Testis (tissue), 2 donors: ENCODE measurements at regions not wholly inside any gene's neighbourhood (a gene's known extent, or its start where the extent isn't known, plus 50 kb on each side); places are given as distances from the start of the nearest gene placed in this dataset.

ENCODE experiments used
- CTCF ChIP-seq, 3 experiments: fragments of 450-650 bp in 2 of 3; fragments of 200-600 bp in 1 of 3; sonication (generic) in 1 of 3; IDR thresholded peaks; one replicate each; pipeline ENCODE4 v1.5.1; 2016 to 2019; ENCODE audit warnings: antibody characterized with exemption in 3 of 3, mild to moderate bottlenecking in 2 of 3, moderate library complexity in 1 of 3
- POLR2A ChIP-seq: fragments of 450-650 bp; IDR thresholded peaks from one replicate; pipeline ENCODE4 v1.6.1; 2017; ENCODE audit warnings: antibody characterized with exemption, mild to moderate bottlenecking, moderate library complexity

GRCh38 chr15:59839906-59840305 is 150.8 kb upstream of the BNIP2 start:
- no peak for TF ChIP-seq CTCF (IDR thresholded peaks at IDR 0.05)
- no peak for TF ChIP-seq POLR2A
